ENCODE measurements at regions not wholly inside any gene's neighbourhood (a gene's known extent, or its start where the extent isn't known, plus 50 kb on each side); places are given as distances from the start of the nearest gene placed in this dataset.

GRCh38 chr17:73997059-73997458 lies 206.4 kb upstream of the RPL38 start:
- no peak for TF ChIP-seq CTCF (IDR thresholded peaks at IDR 0.05)
- no peak for TF ChIP-seq POLR2AphosphoS5 (IDR thresholded peaks at IDR 0.05)
- no peak for TF ChIP-seq POLR2A (IDR thresholded peaks at IDR 0.05)

Measured in breast epithelium (tissue), 3 donors.